ENCODE measurements at regions not wholly inside any gene's neighbourhood (a gene's known extent, or its start where the extent isn't known, plus 50 kb on each side); places are given as distances from the start of the nearest gene placed in this dataset.
A peak's percentile ranks its signal among the peaks of the same experiment; 100 is the strongest.

GRCh38 chr9:13755551-13755950 lies 476.1 kb upstream of the MPDZ start:
- no peak for DNase-seq (ENCODE audit: low spot score)

- no peak for DNase-seq (ENCODE audit: low spot score)
Measured at GRCh38 chr9:13750639-13751038, 471.1 kb upstream of the MPDZ start.

GRCh38 chr9:13750061-13750460 lies 470.6 kb upstream of the MPDZ start:
- DNase-seq (ENCODE audit: low spot score), result no peak

GRCh38 chr9:13746876-13747275 lies 467.4 kb upstream of the MPDZ start:
- DNase-seq (ENCODE audit: low spot score), result no peak

GRCh38 chr9:13744261-13744901 lies 464.9 kb upstream of the MPDZ start:
- DNase-seq (ENCODE audit: low spot score), result no peak

- no peak for DNase-seq (ENCODE audit: low spot score)
Measured at GRCh38 chr9:13737885-13738284, 458.4 kb upstream of the MPDZ start.

GRCh38 chr9:13735181-13735580 lies 455.7 kb upstream of the MPDZ start:
- DNase-seq (ENCODE audit: low spot score), result no peak

GRCh38 chr9:13734601-13735000 lies 455.1 kb upstream of the MPDZ start:
- DNase-seq (ENCODE audit: low spot score), result no peak

- no peak for DNase-seq (ENCODE audit: low spot score)
Measured at GRCh38 chr9:13732290-13732689, 452.8 kb upstream of the MPDZ start.

GRCh38 chr9:13731637-13732036 lies 452.1 kb upstream of the MPDZ start:
- DNase-seq (ENCODE audit: low spot score), result no peak

GRCh38 chr9:13729955-13730354 lies 450.5 kb upstream of the MPDZ start:
- DNase-seq (ENCODE audit: low spot score), result no peak

- no peak for DNase-seq (ENCODE audit: low spot score)
Measured at GRCh38 chr9:13728917-13729811, 449.7 kb upstream of the MPDZ start.

- DNase-seq (ENCODE audit: low spot score), result peak; percentile 77
Measured at GRCh38 chr9:13728131-13728530, 448.6 kb upstream of the MPDZ start.

GRCh38 chr9:13726746-13727145 lies 447.3 kb upstream of the MPDZ start:
- DNase-seq (ENCODE audit: low spot score), result no peak

- no peak for DNase-seq (ENCODE audit: low spot score)
Measured at GRCh38 chr9:13725516-13725915, 446.0 kb upstream of the MPDZ start.

GRCh38 chr9:13721481-13722235 lies 442.2 kb upstream of the MPDZ start:
- no peak for DNase-seq (ENCODE audit: low spot score)

GRCh38 chr9:13719981-13720676 lies 440.6 kb upstream of the MPDZ start:
- DNase-seq (ENCODE audit: low spot score), result no peak

GRCh38 chr9:13719446-13719845 lies 440.0 kb upstream of the MPDZ start:
- no peak for DNase-seq (ENCODE audit: low spot score)

- no peak for DNase-seq (ENCODE audit: low spot score)
Measured at GRCh38 chr9:13718539-13718938, 439.0 kb upstream of the MPDZ start.

GRCh38 chr9:13718086-13718485 lies 438.6 kb upstream of the MPDZ start:
- DNase-seq (ENCODE audit: low spot score), result no peak

GRCh38 chr9:13717322-13718054 lies 438.0 kb upstream of the MPDZ start:
- DNase-seq (ENCODE audit: low spot score), result no peak

Data from left forelimb (tissue), 1 donor.